Esophagus squamous epithelium (tissue), 5 donors: ENCODE measurements at regions not wholly inside any gene's neighbourhood (a gene's known extent, or its start where the extent isn't known, plus 50 kb on each side); places are given as distances from the start of the nearest gene placed in this dataset.

Experiments
- DNase-seq: peaks from one replicate; lab custom pipeline; 2025; lab: John Stamatoyannopoulos, UW
- H3K27ac ChIP-seq, 4 donors: fragments of 200-600 bp; sonication (generic); one replicate each; pipeline ENCODE4 v1.5.1; 2016 to 2019; ENCODE audit warnings: mild to moderate bottlenecking in 1 of 4
- H3K27me3 ChIP-seq, 4 donors: fragments of 200-600 bp; sonication (generic); 1 replicate in 3 of 4; 2 replicates in 1 of 4; pipeline versions ENCODE4 v1.5.1 to v1.6.0; 2017 to 2021; ENCODE audit warnings: antibody characterized with exemption in 1 of 4
- H3K36me3 ChIP-seq, 3 donors: fragments of 200-600 bp; sonication (generic); one replicate each; pipeline ENCODE4 v1.5.1; 2016 to 2019
- H3K4me1 ChIP-seq, 3 donors: fragments of 200-600 bp; sonication (generic); one replicate each; pipeline ENCODE4 v1.5.1; 2017 to 2019
- H3K4me3 ChIP-seq, 4 donors: fragments of 200-600 bp; sonication (generic); 1 replicate in 3 of 4; 2 replicates in 1 of 4; pipeline ENCODE4 v1.5.1; 2016 to 2019; ENCODE audit warnings: mild to moderate bottlenecking in 2 of 4, moderate library complexity in 1 of 4
- H3K9me3 ChIP-seq, 3 donors: fragments of 200-600 bp; sonication (generic); one replicate each; pipeline ENCODE4 v1.5.1; 2016 to 2019
- CTCF ChIP-seq, 6 experiments: fragments of 450-650 bp in 4 of 6; fragments of 200-600 bp in 2 of 6; sonication (generic) in 2 of 6; IDR thresholded peaks; one replicate each; pipeline ENCODE4 v1.5.1; 2016 to 2019; ENCODE audit warnings: antibody characterized with exemption in 6 of 6, mild to moderate bottlenecking in 4 of 6, moderate library complexity in 4 of 6
- POLR2A ChIP-seq, 4 donors: fragments of 450-650 bp; IDR thresholded peaks; one replicate each; pipeline ENCODE4 v1.6.1; 2017; ENCODE audit warnings: antibody characterized with exemption in 4 of 4, mild to moderate bottlenecking in 4 of 4, moderate library complexity in 3 of 4
- WGBS, 2 donors: methylation state at CpG; one replicate each; pipeline ENCODE4 v1.1.5; 2018; 5-methylcytosine and 5-hydroxymethylcytosine counted together
- intact Hi-C: fragments of 100-400 bp; cut with DNase I; formaldehyde crosslinking; loops from one replicate; pipeline ENCODE4 v1.15.0; 2022
- donor health status: DM: yes; HTN: yes; CAD: no.

- TF ChIP-seq POLR2A (IDR thresholded peaks at IDR 0.05) (no peak), CTCF (IDR thresholded peaks at IDR 0.05) (no peak)
- no peaks in the 10 kb centered on the region for H3K9me3 ChIP-seq
- intact Hi-C loops, result no loop called here
- no peak overlapping the region for H3K4me3 ChIP-seq
- no peaks in the 10 kb centered on the region for H3K27me3 ChIP-seq
- H3K4me1 ChIP-seq, result no peaks in the 10 kb centered on the region
- 34 to 58% methylated on average over 4 of the region's 4 CpGs for WGBS, 2 donors
- no peak overlapping the region for H3K27ac ChIP-seq
- DNase-seq, result no peak
- no peaks in the 10 kb centered on the region for H3K36me3 ChIP-seq
These were observed 690.2 kb downstream of the FAT4 start for GRCh38 chr4:126004941-126005340.

GRCh38 chr4:126007142-126007541 lies 692.4 kb downstream of the FAT4 start:
- Histone ChIP-seq H3K4me3 (no peak overlapping the region), H3K27me3 (no peaks in the 10 kb centered on the region), H3K36me3 (no peaks in the 10 kb centered on the region), H3K9me3 (peaks cover 0 to 4% (median 0%) of the 10 kb centered on the region in 3 donors), H3K27ac (no peak overlapping the region), H3K4me1 (no peaks in the 10 kb centered on the region)
- TF ChIP-seq CTCF (IDR thresholded peaks at IDR 0.05), result no peak
- no peak for TF ChIP-seq POLR2A (IDR thresholded peaks at IDR 0.05)
- no peak for DNase-seq
- intact Hi-C loops, result no loop called here
- 79 to 81% methylated on average over 3 of the region's 3 CpGs for WGBS, 2 donors

GRCh38 chr4:126012691-126013290 lies 698.0 kb downstream of the FAT4 start:
- 72 to 75% methylated on average over 3 of the region's 3 CpGs for WGBS, 2 donors
- no peak for TF ChIP-seq POLR2A (IDR thresholded peaks at IDR 0.05)
- no peak for TF ChIP-seq CTCF (IDR thresholded peaks at IDR 0.05)
- Histone ChIP-seq H3K27me3 (no peaks in the 10 kb centered on the region), H3K9me3 (peaks cover 0 to 4% (median 0%) of the 10 kb centered on the region in 3 donors), H3K4me1 (no peaks in the 10 kb centered on the region), H3K27ac (no peak overlapping the region), H3K36me3 (no peaks in the 10 kb centered on the region), H3K4me3 (no peak overlapping the region)
- no peak for DNase-seq
- intact Hi-C loops, result no loop called here

GRCh38 chr4:126018274-126018673 lies 703.5 kb downstream of the FAT4 start:
- TF ChIP-seq POLR2A (IDR thresholded peaks at IDR 0.05), result no peak
- no peak for TF ChIP-seq CTCF (IDR thresholded peaks at IDR 0.05)
- H3K36me3 ChIP-seq, result no peaks in the 10 kb centered on the region
- WGBS, 2 donors, result 45 to 55% methylated on average over 1 of the region's 1 CpG
- no peaks in the 10 kb centered on the region for H3K9me3 ChIP-seq
- no peak overlapping the region for H3K27ac ChIP-seq
- no peak for DNase-seq
- intact Hi-C loops, result no loop called here
- no peaks in the 10 kb centered on the region for H3K27me3 ChIP-seq
- no peaks in the 10 kb centered on the region for H3K4me1 ChIP-seq
- no peak overlapping the region for H3K4me3 ChIP-seq

GRCh38 chr4:126023896-126024295 lies 709.1 kb downstream of the FAT4 start:
- DNase-seq, result no peak

More at GRCh38 chr4:126023896-126024295, 709.1 kb downstream of the FAT4 start:
- H3K4me3 ChIP-seq, result no peak overlapping the region
- no peaks in the 10 kb centered on the region for H3K36me3 ChIP-seq
- H3K9me3 ChIP-seq, result no peaks in the 10 kb centered on the region
- WGBS, 2 donors, result 18 to 22% methylated on average over 3 of the region's 3 CpGs
- H3K27me3 ChIP-seq, result no peaks in the 10 kb centered on the region
- H3K27ac ChIP-seq, result no peak overlapping the region
- intact Hi-C loops, result no loop called here
- H3K4me1 ChIP-seq, result no peaks in the 10 kb centered on the region
- TF ChIP-seq POLR2A (IDR thresholded peaks at IDR 0.05), result no peak
- no peak for TF ChIP-seq CTCF (IDR thresholded peaks at IDR 0.05)
